Activated effector memory CD4-positive, alpha-beta T cell treated with Interleukin-2 at 50 U/mL for 16 hours (primary cell): ENCODE measurements at regions not wholly inside any gene's neighbourhood (a gene's known extent, or its start where the extent isn't known, plus 50 kb on each side); places are given as distances from the start of the nearest gene placed in this dataset.

Experiments used
- DNase-seq: peaks from one replicate; pipeline ENCODE4 v3.0.0-alpha.2; 2020

- DNase-seq, result no peak
These were observed 335.3 kb upstream of the TLE4 start for GRCh38 chr9:79236466-79236865.

GRCh38 chr9:79237861-79238260 lies 333.9 kb upstream of the TLE4 start:
- DNase-seq, result no peak

- DNase-seq, result no peak
These were observed 331.0 kb upstream of the TLE4 start for GRCh38 chr9:79240774-79241173.

- no peak for DNase-seq
These were observed 329.3 kb upstream of the TLE4 start for GRCh38 chr9:79242489-79242888.

GRCh38 chr9:79246170-79246569 lies 325.6 kb upstream of the TLE4 start:
- no peak for DNase-seq

GRCh38 chr9:79247021-79247420 lies 324.7 kb upstream of the TLE4 start:
- no peak for DNase-seq

- no peak for DNase-seq
These were observed 321.0 kb upstream of the TLE4 start for GRCh38 chr9:79250806-79251205.

- no peak for DNase-seq
These were observed 316.7 kb upstream of the TLE4 start for GRCh38 chr9:79254900-79255650.

- DNase-seq, result no peak
These were observed 316.0 kb upstream of the TLE4 start for GRCh38 chr9:79255651-79256260.

- DNase-seq, result no peak
These were observed 315.0 kb upstream of the TLE4 start for GRCh38 chr9:79256691-79257213.

GRCh38 chr9:79257228-79257781 lies 314.5 kb upstream of the TLE4 start:
- no peak for DNase-seq

- no peak for DNase-seq
These were observed 313.9 kb upstream of the TLE4 start for GRCh38 chr9:79257790-79258351.

- DNase-seq, result no peak
These were observed 311.9 kb upstream of the TLE4 start for GRCh38 chr9:79259858-79260257.

GRCh38 chr9:79263628-79264027 lies 308.1 kb upstream of the TLE4 start:
- no peak for DNase-seq

GRCh38 chr9:79264041-79264440 lies 307.7 kb upstream of the TLE4 start:
- no peak for DNase-seq

- no peak for DNase-seq
These were observed 307.0 kb upstream of the TLE4 start for GRCh38 chr9:79264511-79265355.

- DNase-seq, result no peak
These were observed 304.8 kb upstream of the TLE4 start for GRCh38 chr9:79266986-79267385.

- DNase-seq, result no peak
These were observed 303.0 kb upstream of the TLE4 start for GRCh38 chr9:79268806-79269205.

- no peak for DNase-seq
These were observed 298.5 kb upstream of the TLE4 start for GRCh38 chr9:79273311-79273710.

- DNase-seq, result no peak
These were observed 292.4 kb upstream of the TLE4 start for GRCh38 chr9:79279356-79279755.

GRCh38 chr9:79280691-79281090 lies 291.1 kb upstream of the TLE4 start:
- DNase-seq, result no peak

GRCh38 chr9:79284081-79284480 lies 287.7 kb upstream of the TLE4 start:
- no peak for DNase-seq
